GM18498 (cell line): ENCODE measurements at regions not wholly inside any gene's neighbourhood (a gene's known extent, or its start where the extent isn't known, plus 50 kb on each side); places are given as distances from the start of the nearest gene placed in this dataset.
A peak's percentile ranks its signal among the peaks of the same experiment; 100 is the strongest.
"Not testable (repeated sequence)": the region's sequence is repeated elsewhere in the genome, so short reads cannot be mapped to it uniquely, and the experiment has no call there.

Source experiments
- ATAC-seq: cut with Tn5 transposase; IDR thresholded peaks from one replicate; pipeline ENCODE4 v1.9.1; 2021; ENCODE audit warnings: mild to moderate bottlenecking, moderate library complexity; ENCODE audit not compliant: unreplicated experiment

GRCh38 chr3:36656873-36657272 lies 107.5 kb downstream of the DCLK3 start:
- ATAC-seq: no peak

GRCh38 chr3:36653095-36653494 lies 111.3 kb downstream of the DCLK3 start:
- ATAC-seq: no peak

DNA sequence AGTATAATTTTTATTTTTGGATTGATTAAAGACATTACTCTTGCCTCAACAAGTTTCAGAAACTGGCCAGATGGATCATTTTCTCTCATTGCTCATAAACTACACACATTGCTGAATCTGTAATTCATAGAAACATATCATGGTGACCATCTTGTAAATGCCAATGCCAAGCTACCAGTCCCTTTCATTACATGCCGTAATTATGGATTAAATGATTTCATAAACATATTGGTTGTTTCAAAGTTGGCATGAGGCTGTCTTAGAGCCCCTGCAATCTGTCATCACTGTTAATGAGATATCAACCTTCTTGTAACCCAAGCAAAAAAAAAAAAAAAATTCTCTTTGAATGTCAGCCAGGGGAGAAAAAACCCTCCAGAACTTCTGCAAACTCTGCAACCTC lies 112.2 kb downstream of the DCLK3 start:
- ATAC-seq: no peak

- no peak for ATAC-seq
These were observed 114.1 kb downstream of the DCLK3 start for GRCh38 chr3:36650271-36650671.

GRCh38 chr3:36649125-36649524 lies 115.2 kb downstream of the DCLK3 start:
- peak; percentile 4 for ATAC-seq

GRCh38 chr3:36648241-36649034 lies 115.9 kb downstream of the DCLK3 start:
- peak; percentile 78 for ATAC-seq

GRCh38 chr3:36647423-36647853 lies 116.9 kb downstream of the DCLK3 start:
- ATAC-seq: no peak

DNA sequence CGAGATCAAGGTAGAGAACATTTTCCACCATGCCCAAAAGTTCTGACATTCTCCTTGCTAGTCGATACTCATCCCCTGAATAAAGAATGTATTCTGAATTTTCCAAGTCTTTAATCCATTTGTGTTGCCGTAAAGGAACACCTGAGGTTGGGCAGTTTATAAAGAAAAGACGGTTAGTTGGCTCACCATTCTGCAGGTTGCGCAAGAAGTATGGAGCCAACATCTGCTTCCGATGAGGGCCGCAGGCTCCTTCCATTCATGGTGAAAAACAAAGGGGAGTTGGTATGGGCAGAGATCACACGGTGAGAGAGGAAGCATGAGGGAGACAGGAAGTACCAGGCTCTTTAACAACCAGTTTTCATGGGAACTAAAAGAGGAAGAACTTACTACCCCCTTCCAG lies 121.2 kb downstream of the DCLK3 start:
- no peak for ATAC-seq

GRCh38 chr3:36635731-36636130 lies 128.6 kb downstream of the DCLK3 start:
- no peak for ATAC-seq

DNA sequence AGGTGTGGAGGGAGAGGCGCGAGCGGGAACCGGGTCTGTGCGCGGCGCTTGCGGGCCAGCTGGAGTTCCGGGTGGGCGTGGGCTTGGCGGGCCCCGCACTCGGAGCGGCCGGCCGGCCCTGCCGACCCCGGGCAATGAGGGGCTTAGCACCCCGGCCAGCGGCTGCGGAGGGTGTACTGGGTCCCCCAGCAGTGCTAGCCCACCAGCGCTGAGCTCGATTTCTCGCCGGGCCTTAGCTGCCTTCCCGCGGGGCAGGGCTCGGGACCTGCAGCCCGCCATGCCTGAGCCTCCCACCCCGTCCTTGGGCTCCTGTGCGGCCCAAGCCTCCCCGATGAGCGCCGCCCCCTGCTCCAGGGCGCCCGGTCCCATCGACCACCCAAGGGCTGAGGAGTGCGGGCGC lies 130.5 kb downstream of the DCLK3 start:
- ATAC-seq: not testable (repeated sequence)

- ATAC-seq: no peak
These were observed 131.3 kb downstream of the DCLK3 start for GRCh38 chr3:36633060-36633459.

DNA sequence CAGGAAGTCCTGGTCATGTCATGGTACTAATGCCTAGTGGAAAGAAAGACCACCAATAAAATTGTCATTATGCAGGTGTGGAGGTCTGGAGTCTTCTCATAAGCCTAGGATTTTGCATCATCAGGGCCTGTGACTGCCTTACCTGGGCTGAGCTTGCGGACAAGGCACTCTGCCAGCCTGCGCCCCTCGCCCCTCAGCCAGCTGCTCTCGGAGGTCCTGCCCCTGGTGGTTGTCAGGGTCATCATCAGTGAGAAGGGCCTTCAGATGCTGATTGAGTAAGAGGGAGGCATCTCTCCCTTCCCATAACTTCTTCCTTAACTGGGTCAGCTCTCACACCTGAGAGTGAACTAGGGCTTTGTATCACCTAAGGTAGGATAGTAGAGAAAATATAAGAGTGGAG lies 132.8 kb downstream of the DCLK3 start:
- no peak for ATAC-seq

DNA sequence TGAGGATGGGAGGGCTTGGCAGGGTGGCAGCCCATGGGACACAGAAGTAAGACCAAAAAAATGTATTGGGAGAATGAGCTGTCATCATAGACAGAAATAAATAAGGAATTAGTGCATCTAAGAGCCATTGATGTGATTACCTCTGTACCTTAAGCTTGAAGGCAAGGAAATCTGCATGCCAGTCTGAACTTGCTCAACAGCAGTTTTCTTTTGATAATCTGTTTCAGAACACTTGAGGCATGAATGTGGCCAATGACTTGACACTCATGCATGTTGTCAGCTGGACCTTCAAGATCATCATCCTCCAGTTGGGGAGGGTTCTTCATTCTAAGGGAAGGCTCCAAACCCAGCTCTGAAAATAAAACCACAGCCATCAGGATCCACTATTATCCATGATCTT lies 148.5 kb downstream of the DCLK3 start:
- ATAC-seq: no peak

DNA sequence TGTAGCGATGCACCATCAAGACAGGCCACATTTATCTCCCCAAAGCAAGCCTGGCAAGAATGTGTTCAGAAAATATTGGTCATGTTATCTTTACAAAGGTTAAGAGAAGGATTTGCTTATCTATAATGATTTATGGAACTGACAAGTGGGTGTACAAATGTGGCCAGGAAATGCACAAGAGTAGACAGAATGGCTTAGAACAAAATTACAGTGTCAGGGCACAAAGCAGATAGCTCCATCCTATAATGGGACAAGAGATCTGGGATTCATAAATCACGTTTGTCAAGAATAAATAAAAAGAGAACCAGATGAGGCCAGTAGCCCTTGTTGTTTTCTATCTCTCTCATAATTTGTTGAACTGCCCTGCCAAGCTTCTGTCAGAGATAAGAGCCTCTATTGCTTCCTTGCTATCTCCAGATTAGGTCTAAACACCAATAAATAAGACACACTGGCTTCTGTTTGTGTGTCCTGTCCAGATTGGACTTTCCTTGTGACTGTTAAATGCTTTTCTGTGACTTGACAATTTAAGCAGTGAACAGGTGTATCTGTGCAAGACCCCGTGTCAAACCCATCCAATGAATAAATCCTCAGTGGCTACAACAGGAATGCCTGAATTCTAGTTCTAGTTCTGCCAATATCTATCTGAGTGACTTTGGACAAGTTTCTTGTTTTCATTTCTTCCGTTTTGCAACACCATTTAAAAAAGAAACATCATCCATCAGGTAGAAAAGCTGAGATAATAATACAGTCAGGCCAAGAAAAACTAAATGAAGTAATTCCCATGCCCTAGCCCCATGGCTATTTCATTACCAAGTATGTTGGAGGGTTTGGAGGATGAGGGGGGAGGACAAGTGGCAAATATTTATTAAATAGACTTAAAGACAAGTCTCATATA lies 157.2 kb downstream of the DCLK3 start:
- ATAC-seq: no peak

GRCh38 chr3:36603423-36603822 lies 160.9 kb downstream of the DCLK3 start:
- no peak for ATAC-seq

- no peak for ATAC-seq
These were observed 163.9 kb downstream of the DCLK3 start for GRCh38 chr3:36600404-36600803.
